ENCODE measurements at regions not wholly inside any gene's neighbourhood (a gene's known extent, or its start where the extent isn't known, plus 50 kb on each side); places are given as distances from the start of the nearest gene placed in this dataset.
A peak's percentile ranks its signal among the peaks of the same experiment; 100 is the strongest.
"Not testable (repeated sequence)": the region's sequence is repeated elsewhere in the genome, so short reads cannot be mapped to it uniquely, and the experiment has no call there.

GRCh38 chr10:131817866-131818509 lies 82.8 kb upstream of the PPP2R2D start:
- intact Hi-C loops (cut with DNase I, micrococcal nuclease): no loop called here
- no peak for DNase-seq
- ATAC-seq: no peak

GRCh38 chr10:131818510-131819234 lies 82.1 kb upstream of the PPP2R2D start:
- ATAC-seq: no peak
- intact Hi-C loops (cut with DNase I, micrococcal nuclease): no loop called here
- no peak for DNase-seq

DNA sequence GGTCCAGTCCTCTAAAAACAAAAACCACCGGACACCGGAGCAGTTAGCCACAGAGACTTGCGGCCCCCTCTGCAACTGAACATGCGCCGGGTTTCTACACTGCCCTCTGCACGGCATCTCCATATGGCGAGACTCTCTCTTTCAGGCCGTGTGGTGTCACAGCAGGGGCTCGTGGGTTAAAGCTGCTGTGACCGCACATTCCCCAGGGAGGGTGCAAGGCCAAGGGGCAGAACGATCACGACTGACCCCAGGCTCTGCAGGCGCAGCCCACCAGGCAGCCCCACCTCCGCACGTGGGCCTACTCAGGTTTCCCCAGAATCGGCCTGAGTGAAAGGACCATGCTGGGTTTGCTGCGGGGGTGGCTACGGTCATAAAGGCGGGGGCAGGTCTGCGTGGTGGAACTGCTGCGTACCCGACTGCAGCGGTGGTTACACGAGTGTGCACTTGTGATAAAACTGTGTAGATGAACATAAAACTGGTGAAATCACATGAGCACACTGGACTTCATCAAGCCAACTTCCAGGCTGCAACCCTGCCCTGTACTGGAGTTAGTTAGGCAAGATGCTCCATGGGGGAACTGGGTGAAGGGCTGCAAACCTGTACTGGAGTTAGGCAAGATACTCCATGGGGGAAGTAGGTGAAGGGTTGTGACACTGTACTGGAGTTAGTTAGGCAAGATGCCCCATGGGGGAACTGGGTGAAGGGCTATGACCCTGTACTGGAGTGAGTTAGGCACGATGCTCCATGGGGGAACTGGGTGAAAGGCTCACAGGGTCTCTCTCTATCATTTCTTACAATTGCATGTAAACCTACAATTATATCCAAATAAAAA lies 81.4 kb upstream of the PPP2R2D start:
- no peak for DNase-seq
- intact Hi-C loops (cut with DNase I, micrococcal nuclease): no loop called here
- ATAC-seq: no peak

DNA sequence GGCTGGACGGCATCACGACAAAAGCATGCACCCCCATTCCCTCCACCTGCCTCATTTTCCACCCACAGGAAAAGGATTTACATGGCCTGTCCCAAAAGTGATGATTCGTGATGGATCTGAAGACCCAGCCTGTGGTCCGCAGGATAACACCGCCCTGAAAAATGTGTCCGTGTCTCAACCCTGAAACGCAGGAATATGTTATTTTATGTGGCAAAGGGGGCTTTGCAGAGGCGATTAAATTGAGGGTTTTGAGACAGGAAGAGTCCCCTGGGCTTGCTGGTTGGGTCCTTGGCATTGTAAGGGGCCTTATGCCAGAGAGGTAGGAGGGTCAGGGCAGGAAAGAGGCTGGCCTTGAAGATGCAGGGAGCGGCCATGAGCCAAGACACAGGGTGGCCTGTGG lies 80.2 kb upstream of the PPP2R2D start:
- DNase-seq (no peak), ATAC-seq (no peak)
- intact Hi-C loops (cut with DNase I, micrococcal nuclease): no loop called here

DNA sequence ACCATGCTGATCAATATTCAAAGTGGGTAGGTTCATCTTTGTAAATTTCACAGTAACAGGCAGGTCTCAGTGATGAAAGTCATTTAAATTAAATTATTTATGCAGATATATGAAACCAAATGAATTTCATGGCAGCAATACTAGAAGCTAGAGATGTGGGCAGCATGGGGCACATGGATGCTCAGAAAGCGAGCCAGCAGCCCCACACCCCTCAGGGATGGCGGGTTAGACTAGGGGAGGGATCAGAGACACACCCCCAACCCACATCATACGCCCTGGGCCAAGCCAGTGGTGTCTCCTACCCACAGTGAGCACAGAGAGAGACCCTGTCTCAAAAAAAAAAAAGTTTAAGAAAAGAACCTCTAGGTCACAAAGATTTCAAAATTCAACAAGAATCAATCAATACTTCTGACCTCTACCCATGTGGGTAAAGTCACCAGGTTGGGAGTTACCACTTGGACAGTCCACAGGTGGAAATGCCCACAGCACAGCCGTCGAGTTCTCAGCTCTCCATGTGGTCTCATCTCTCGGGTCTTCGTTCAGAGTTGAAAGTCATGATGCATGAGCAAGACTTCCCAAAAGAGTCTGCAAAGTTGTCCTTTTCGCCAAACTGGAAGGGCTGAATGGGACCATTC lies 79.3 kb upstream of the PPP2R2D start:
- ATAC-seq: no peak
- peak in 1 of 2 donors; percentile 2 for DNase-seq
- intact Hi-C loops (cut with DNase I, micrococcal nuclease): no loop called here

DNA sequence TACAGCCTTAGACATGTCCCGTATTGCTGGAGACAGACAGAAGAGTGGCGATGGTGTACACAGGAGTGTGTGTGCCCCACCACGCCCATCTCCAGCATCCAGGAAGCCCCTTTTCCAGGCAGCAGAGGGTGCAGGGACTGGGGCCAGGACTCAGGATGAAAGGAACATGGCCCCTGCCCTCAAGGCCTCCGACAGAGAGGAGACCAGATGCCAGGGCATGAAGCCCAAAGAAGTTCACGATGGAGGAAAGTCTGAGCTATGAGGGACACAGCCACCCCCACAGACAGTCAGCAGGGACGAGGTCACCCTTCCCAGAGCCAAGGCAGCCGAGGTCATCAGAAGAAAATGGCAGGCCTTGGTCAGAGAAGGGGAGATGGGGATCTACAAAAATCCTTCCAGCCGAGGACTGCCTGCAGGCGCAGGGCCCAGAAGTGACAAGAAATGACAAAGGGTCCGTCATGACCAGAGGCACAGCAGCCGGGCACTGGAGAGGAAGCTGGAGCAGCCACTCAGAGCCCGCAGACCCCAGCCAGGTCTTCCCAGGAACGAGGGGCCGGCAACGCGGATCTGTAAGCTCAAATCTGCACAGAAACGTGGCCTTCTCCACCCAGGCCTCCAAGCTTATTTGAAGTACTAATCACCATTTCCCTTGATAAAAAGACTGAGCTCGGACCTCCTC lies 78.7 kb upstream of the PPP2R2D start:
- DNase-seq (peak in 1 of 2 donors; percentile 14), ATAC-seq (no peak)
- intact Hi-C loops (cut with DNase I, micrococcal nuclease): no loop called here

- intact Hi-C loops (cut with DNase I, micrococcal nuclease): no loop called here
- ATAC-seq (no peak), DNase-seq (peak in 1 of 2 donors; percentile 11)
Measured at GRCh38 chr10:131822692-131823245, 78.0 kb upstream of the PPP2R2D start.

- ATAC-seq; DNase-seq; intact Hi-C loops (cut with DNase I, micrococcal nuclease): not testable (repeated sequence)
Measured at GRCh38 chr10:131823601-131824099, 77.2 kb upstream of the PPP2R2D start.

DNA sequence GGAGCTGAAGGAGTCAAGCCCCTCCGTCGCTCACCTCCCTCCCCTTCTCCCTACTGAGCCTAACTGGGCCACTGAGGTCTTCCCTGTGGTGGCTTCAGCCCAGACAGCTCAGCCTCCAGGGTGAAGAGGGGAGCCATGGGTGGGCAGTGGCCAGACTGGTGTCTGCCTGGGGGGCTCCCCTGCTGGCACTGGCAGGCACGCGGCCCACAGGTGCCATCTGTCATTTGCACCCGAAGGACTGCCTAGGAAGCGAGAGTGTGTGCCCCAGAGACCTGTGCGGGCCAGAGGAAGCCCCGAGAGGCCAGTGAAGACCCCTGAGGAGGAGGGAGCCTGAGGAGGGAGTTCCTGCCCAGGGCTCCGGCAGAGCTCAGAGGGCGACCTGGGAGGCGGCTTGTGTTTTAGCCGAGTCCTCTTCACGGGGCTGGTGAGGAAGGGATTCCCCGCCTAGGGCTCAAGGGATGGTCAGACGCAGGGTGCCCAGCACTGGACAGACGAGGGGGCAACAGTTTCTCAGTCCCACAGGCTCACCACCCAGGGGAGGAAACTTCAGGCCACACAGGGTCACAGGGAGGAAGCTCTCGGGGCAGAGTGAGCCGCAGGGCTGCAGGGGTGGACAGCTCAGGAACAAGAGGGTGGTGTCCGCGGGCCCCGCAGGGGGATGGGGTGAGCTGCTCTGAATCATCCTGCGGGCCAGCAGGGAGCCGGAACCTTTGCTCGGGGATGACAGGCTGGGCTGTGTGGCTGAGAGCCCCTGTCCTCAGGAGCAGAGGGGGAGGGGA lies 76.2 kb upstream of the PPP2R2D start:
- ATAC-seq (no peak), DNase-seq (peak in 1 of 2 donors; percentile 15)
- intact Hi-C loops (cut with DNase I, micrococcal nuclease): no loop called here

- intact Hi-C loops (cut with DNase I, micrococcal nuclease): no loop called here
- ATAC-seq (no peak), DNase-seq (no peak)
Measured at GRCh38 chr10:131825150-131825848, 75.5 kb upstream of the PPP2R2D start.

- DNase-seq: no peak
- ATAC-seq: no peak
- intact Hi-C loops (cut with DNase I, micrococcal nuclease): no loop called here
Measured at GRCh38 chr10:131825960-131826650, 74.7 kb upstream of the PPP2R2D start.

DNA sequence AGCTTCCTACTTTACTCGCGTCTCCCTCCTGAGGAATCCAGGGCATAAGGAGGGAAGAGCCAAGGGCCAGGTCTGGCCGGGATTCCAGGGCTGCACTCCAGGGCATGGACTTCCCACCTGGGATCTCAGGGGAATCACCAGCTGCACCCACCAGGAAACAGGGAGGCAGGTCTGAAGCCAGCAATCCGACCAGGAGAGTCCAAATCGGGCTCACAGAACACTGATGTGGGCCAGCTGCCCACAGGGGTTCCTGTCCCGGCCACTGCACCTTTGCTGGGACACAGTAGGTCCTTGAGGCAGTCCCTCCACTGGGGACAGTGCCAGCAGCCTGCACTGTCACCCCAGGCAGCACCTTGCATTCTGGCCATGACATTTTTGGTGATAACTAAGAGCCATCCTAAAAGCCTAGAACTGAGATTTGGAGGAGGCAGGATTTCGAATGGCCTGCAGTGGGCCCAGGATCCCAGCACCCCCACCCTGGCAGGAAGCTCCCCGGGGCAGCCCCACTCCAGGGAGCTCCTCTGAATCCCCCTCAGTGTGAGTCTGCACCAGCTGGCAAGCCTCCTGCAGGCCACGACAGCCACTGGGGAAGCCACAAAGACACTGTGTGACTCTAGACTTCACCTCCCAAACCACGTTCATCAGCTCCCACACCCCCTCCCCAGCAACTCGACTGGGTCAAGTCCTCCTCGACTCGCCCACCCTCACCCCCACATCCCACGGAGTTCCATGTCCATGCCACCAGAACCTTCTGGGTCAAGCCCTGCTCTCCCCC lies 71.5 kb upstream of the PPP2R2D start:
- DNase-seq (peak in 1 of 2 donors; percentile 12), ATAC-seq (no peak)
- intact Hi-C loops (cut with DNase I, micrococcal nuclease): no loop called here

GRCh38 chr10:131830446-131831130 lies 70.2 kb upstream of the PPP2R2D start:
- intact Hi-C loops (cut with DNase I, micrococcal nuclease): no loop called here
- DNase-seq: peak in 1 of 2 donors; percentile 9
- no peak for ATAC-seq

GRCh38 chr10:131831561-131831960 lies 69.2 kb upstream of the PPP2R2D start:
- DNase-seq: peak in 1 of 2 donors; percentile 20
- intact Hi-C loops (cut with DNase I, micrococcal nuclease): no loop called here

GRCh38 chr10:131832056-131832685 lies 68.6 kb upstream of the PPP2R2D start:
- intact Hi-C loops (cut with DNase I, micrococcal nuclease): no loop called here
- DNase-seq (peak in 1 of 2 donors; percentile 14), ATAC-seq (no peak)

More at GRCh38 chr10:131831561-131831960, 69.2 kb upstream of the PPP2R2D start:
- no peak for ATAC-seq
